ENCODE measurements at regions not wholly inside any gene's neighbourhood (a gene's known extent, or its start where the extent isn't known, plus 50 kb on each side); places are given as distances from the start of the nearest gene placed in this dataset.

DNA sequence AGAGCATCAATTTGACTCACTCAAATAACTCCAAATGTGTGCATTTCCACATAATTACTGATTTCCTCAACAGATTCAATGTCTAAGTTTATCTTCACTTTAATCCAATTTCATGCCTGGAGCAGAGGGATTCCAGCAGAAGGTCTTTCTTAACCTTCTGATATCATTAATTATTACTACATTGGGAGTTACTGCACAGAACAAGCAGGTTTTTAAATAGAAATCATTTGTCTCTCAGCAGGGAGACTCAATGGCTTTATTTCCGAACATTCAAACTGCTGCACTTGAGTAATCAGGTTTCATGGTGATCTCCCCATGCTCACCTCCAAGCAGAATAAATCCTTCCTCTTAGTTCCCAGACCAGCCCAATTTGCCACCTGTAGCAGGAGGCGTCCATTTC lies 264.8 kb upstream of the IGF1R start:
- no peak for TF ChIP-seq GATA3 (IDR thresholded peaks at IDR 0.05; ENCODE audit: low read depth, low read length)
- TF ChIP-seq GATA2 (IDR thresholded peaks at IDR 0.05; ENCODE audit: low read depth, low read length): no peak
